H1 (cell line): ENCODE measurements at regions not wholly inside any gene's neighbourhood (a gene's known extent, or its start where the extent isn't known, plus 50 kb on each side); places are given as distances from the start of the nearest gene placed in this dataset.

Experiments used
- BCL11A ChIP-seq, 2 experiments: IDR thresholded peaks; one replicate each; pipeline ENCODE4 v1.6.1; 2011; ENCODE audit warnings: low read depth in 2 of 2, low read length in 2 of 2, mild to moderate bottlenecking in 2 of 2
- BRCA1 ChIP-seq: IDR thresholded peaks from 2 replicates; pipeline ENCODE4 v1.6.1; 2012; ENCODE audit warnings: low read depth, low read length, improper control_type of control experiment
- EGR1 ChIP-seq: IDR thresholded peaks from 2 replicates; pipeline ENCODE4 v1.6.1; 2011; ENCODE audit warnings: low read depth, low read length, borderline replicate concordance
- FOSL1 ChIP-seq: IDR thresholded peaks from 2 replicates; pipeline ENCODE4 v1.6.1; 2011; ENCODE audit warnings: mild to moderate bottlenecking, low read depth, low read length, moderate library complexity; ENCODE audit not compliant: insufficient read depth
- GTF2F1 ChIP-seq: IDR thresholded peaks from 2 replicates; pipeline ENCODE4 v1.6.1; 2012; ENCODE audit warnings: low read depth, low read length, improper control_type of control experiment, borderline replicate concordance
- HDAC2 ChIP-seq, 2 experiments: fragments of 300-600 bp in 1 of 2; sonication (generic) in 1 of 2; IDR thresholded peaks; 2 replicates each; pipeline ENCODE4 v1.6.1; 2011 to 2012; ENCODE audit warnings: low read depth in 2 of 2, low read length in 2 of 2, mild to moderate bottlenecking in 2 of 2, moderate library complexity in 2 of 2, borderline replicate concordance in 1 of 2, inconsistent platforms in 1 of 2
- KDM5A ChIP-seq: fragments of 200-600 bp; IDR thresholded peaks from 2 replicates; pipeline ENCODE4 v1.7.1; 2012; ENCODE audit warnings: mild to moderate bottlenecking, low read length, inconsistent platforms, mixed read lengths
- RAD21 ChIP-seq, 2 experiments: IDR thresholded peaks in 1 of 2; conservative IDR thresholded peaks in 1 of 2; 2 replicates each; pipeline ENCODE4 v1.6.1; 2011; ENCODE audit warnings: low read depth in 2 of 2, low read length in 2 of 2, improper control_type of control experiment in 1 of 2, inconsistent platforms in 1 of 2, mild to moderate bottlenecking in 1 of 2, moderate library complexity in 1 of 2
- SIRT6 ChIP-seq: IDR thresholded peaks from one replicate; pipeline ENCODE4 v1.7.1; 2012; ENCODE audit warnings: low read length, inconsistent platforms
- SP1 ChIP-seq: IDR thresholded peaks from 2 replicates; pipeline ENCODE4 v1.6.1; 2011; ENCODE audit warnings: low read depth, low read length
- TCF12 ChIP-seq: IDR thresholded peaks from 2 replicates; pipeline ENCODE4 v1.6.1; 2011; ENCODE audit warnings: low read depth, mild to moderate bottlenecking, low read length

GRCh38 chrX:140091125-140091886, 126.0 kb upstream of the CXorf66 start (continued):
- no peak for TF ChIP-seq SIRT6
- no peak for TF ChIP-seq BCL11A (IDR thresholded peaks at IDR 0.05; ENCODE audit: low read depth in 2 of 2, low read length in 2 of 2)
- no peak for TF ChIP-seq EGR1
- no peak for TF ChIP-seq FOSL1
- no peak for TF ChIP-seq BRCA1
- no peak for TF ChIP-seq TCF12
- peak in 1 of 2 experiments; percentile 17; a peak in 1 of 4 replicates for TF ChIP-seq RAD21 (IDR thresholded peaks at IDR 0.05 in 1 of 2, conservative IDR thresholded peaks at IDR 0.05 in 1 of 2; ENCODE audit: low read depth in 2 of 2, low read length in 2 of 2)
- TF ChIP-seq GTF2F1: no peak
- TF ChIP-seq HDAC2 (IDR thresholded peaks at IDR 0.05; ENCODE audit: borderline replicate concordance in 1 of 2, low read depth in 2 of 2, low read length in 2 of 2): no peak
- TF ChIP-seq KDM5A: no peak
- no peak for TF ChIP-seq SP1
